GM06990 (cell line): ENCODE measurements at regions not wholly inside any gene's neighbourhood (a gene's known extent, or its start where the extent isn't known, plus 50 kb on each side); places are given as distances from the start of the nearest gene placed in this dataset.

Experiments
- DNase-seq: peaks from one replicate; pipeline ENCODE4 v3.0.0-alpha.2; 2011; ENCODE audit not compliant: insufficient read length; ENCODE audit errors: extremely low read depth
- H3K27me3 ChIP-seq: replicated peaks from 2 replicates; pipeline ENCODE4 v1.6.0; 2011; ENCODE audit warnings: low read length; ENCODE audit not compliant: control insufficient read depth, insufficient read depth
- H3K36me3 ChIP-seq: 2 replicates; pipeline ENCODE4 v1.5.1; 2011; ENCODE audit warnings: low read length; ENCODE audit not compliant: control insufficient read depth, insufficient read depth
- H3K4me3 ChIP-seq: replicated peaks from 2 replicates; pipeline ENCODE4 v1.5.1; 2011; ENCODE audit warnings: low read depth, mild to moderate bottlenecking, control low read depth, low read length
- TF ChIP-seq, protein P1 (sequence below): IDR thresholded peaks from 2 replicates; pipeline ENCODE4 v1.5.1; 2011; ENCODE audit warnings: low read length, control low read depth, mild to moderate bottlenecking, inconsistent platforms; ENCODE audit not compliant: insufficient read depth, poor library complexity, severe bottlenecking

GRCh38 chr2:128818704-128819491 lies 500.2 kb upstream of the HS6ST1 start:
- Histone ChIP-seq H3K36me3 (no peaks in the 10 kb centered on the region), H3K27me3 (peaks cover 2% of the 10 kb centered on the region), H3K4me3 (no peak overlapping the region)
- TF ChIP-seq, protein P1, sequence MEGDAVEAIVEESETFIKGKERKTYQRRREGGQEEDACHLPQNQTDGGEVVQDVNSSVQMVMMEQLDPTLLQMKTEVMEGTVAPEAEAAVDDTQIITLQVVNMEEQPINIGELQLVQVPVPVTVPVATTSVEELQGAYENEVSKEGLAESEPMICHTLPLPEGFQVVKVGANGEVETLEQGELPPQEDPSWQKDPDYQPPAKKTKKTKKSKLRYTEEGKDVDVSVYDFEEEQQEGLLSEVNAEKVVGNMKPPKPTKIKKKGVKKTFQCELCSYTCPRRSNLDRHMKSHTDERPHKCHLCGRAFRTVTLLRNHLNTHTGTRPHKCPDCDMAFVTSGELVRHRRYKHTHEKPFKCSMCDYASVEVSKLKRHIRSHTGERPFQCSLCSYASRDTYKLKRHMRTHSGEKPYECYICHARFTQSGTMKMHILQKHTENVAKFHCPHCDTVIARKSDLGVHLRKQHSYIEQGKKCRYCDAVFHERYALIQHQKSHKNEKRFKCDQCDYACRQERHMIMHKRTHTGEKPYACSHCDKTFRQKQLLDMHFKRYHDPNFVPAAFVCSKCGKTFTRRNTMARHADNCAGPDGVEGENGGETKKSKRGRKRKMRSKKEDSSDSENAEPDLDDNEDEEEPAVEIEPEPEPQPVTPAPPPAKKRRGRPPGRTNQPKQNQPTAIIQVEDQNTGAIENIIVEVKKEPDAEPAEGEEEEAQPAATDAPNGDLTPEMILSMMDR: no peak
- no peak for DNase-seq

DNA sequence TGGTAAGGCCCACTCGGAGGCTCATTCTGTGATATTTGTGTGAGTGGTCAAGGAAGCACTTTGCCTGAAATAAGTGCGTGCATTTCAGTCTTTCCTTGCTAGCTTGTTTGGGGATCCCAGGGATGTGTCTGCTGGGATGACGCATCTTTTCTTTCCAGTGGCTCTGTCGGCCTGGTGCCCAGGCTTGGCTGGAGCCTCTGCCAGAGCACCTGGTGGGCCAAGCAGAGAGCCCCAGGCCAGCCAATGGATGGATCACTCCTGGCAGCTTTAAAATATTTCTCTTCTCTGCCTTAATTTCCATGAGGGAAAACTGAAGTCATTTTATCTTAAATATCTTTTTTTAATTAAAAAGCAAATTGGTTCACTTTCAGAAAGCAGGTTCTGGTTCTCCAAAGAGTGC lies 501.8 kb upstream of the HS6ST1 start:
- TF ChIP-seq, protein P1: no peak
- no peak for DNase-seq
- Histone ChIP-seq H3K36me3 (no peaks in the 10 kb centered on the region), H3K27me3 (peaks cover 2% of the 10 kb centered on the region), H3K4me3 (no peak overlapping the region)

DNA sequence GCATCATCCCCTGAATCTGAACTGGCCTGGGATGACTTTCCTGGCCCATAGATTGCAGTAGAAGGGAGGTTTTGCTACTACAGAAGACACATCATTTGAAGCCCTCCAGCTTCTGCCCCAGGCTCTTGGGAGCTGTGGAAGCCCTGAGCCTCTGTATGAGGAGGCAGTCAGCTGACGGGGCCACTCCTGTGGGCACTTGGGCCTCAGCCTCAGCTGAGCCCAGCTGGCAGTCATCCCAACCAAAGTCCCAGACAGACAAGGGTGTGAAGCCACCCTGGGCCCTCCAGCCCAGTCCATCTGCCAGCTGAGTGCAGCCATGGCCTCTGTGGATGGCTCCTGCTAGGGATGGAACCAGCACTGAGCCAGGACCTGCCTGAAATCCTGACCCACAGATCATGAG lies 502.3 kb upstream of the HS6ST1 start:
- TF ChIP-seq, protein P1: no peak
- no peak for DNase-seq

GRCh38 chr2:128832946-128833663 lies 514.4 kb upstream of the HS6ST1 start:
- Histone ChIP-seq H3K4me3 (no peak overlapping the region), H3K36me3 (no peaks in the 10 kb centered on the region), H3K27me3 (no peaks in the 10 kb centered on the region)
- TF ChIP-seq, protein P1: no peak
- DNase-seq: no peak

More for the DNA sequence above, 502.3 kb upstream of the HS6ST1 start:
- H3K36me3 ChIP-seq: no peaks in the 10 kb centered on the region
- H3K27me3 ChIP-seq: peaks cover 2% of the 10 kb centered on the region
- no peak overlapping the region for H3K4me3 ChIP-seq

DNA sequence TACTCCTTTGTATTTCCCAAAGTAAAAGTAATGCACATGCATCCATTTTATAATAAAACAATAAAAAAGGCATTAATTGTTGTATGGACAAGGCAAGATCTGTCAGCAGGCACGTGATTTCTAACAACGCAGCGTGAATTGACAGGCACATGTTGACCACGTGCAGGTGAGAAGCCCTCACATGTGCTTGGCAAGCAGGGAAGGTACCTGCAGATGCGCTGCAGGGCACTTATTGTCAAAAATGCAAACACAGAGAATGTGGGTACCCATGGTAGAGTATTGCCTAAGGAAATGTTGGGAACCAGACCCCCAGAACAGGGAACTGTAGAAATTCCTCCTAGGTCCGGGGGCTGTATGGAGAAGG lies 515.0 kb upstream of the HS6ST1 start:
- H3K36me3 ChIP-seq: no peaks in the 10 kb centered on the region
- TF ChIP-seq, protein P1: no peak
- DNase-seq: no peak
- no peak overlapping the region for H3K4me3 ChIP-seq
- H3K27me3 ChIP-seq: no peaks in the 10 kb centered on the region; the same call in 1 of the 2 replicates
